GM12891 (cell line): ENCODE measurements at regions not wholly inside any gene's neighbourhood (a gene's known extent, or its start where the extent isn't known, plus 50 kb on each side); places are given as distances from the start of the nearest gene placed in this dataset.

Source experiments
- PAX5 ChIP-seq: IDR thresholded peaks from 2 replicates; pipeline ENCODE4 v1.6.1; 2011; ENCODE audit warnings: low read length, moderate library complexity, mild to moderate bottlenecking; ENCODE audit not compliant: insufficient read depth, severe bottlenecking
- POLR2A ChIP-seq: IDR thresholded peaks from 2 replicates; pipeline ENCODE4 v1.6.1; 2011; ENCODE audit warnings: low read depth, low read length, control low read depth
- POLR2AphosphoS5 ChIP-seq: IDR thresholded peaks from 2 replicates; pipeline ENCODE4 v1.6.1; 2011; ENCODE audit warnings: low read depth, low read length, control low read depth
- POU2F2 ChIP-seq: IDR thresholded peaks from 2 replicates; pipeline ENCODE4 v1.6.1; 2011; ENCODE audit warnings: low read depth, mild to moderate bottlenecking, control low read depth, low read length, moderate library complexity
- TAF1 ChIP-seq: IDR thresholded peaks from 2 replicates; pipeline ENCODE4 v1.6.1; 2011; ENCODE audit warnings: low read depth, low read length, control low read depth

GRCh38 chr18:78433562-78433961 lies 546.1 kb upstream of the SALL3 start:
- no peak for TF ChIP-seq POLR2A
- TF ChIP-seq POLR2AphosphoS5, result no peak
- TF ChIP-seq TAF1, result no peak
- no peak for TF ChIP-seq PAX5
- TF ChIP-seq POU2F2, result no peak
